GM12878 (cell line): ENCODE measurements at regions not wholly inside any gene's neighbourhood (a gene's known extent, or its start where the extent isn't known, plus 50 kb on each side); places are given as distances from the start of the nearest gene placed in this dataset.

Experiments used
- ATF3 ChIP-seq: IDR thresholded peaks from 2 replicates; pipeline ENCODE4 v1.6.1; 2011; ENCODE audit warnings: low read depth, mild to moderate bottlenecking, low read length, moderate library complexity, borderline replicate concordance; ENCODE audit errors: extremely low read depth
- CTCF ChIP-seq, 3 experiments: IDR thresholded peaks in 2 of 3; conservative IDR thresholded peaks in 1 of 3; 2 replicates each; pipeline ENCODE4 v1.5.1; 2011; ENCODE audit warnings: low read depth in 3 of 3, low read length in 3 of 3, mild to moderate bottlenecking in 3 of 3, control low read depth in 2 of 3, moderate library complexity in 2 of 3, inconsistent platforms in 1 of 3, mixed read lengths in 1 of 3; ENCODE audit not compliant: control insufficient read depth in 2 of 3, insufficient read depth in 1 of 3; ENCODE audit errors: extremely low read depth in 1 of 3
- EZH2 ChIP-seq: IDR thresholded peaks from 2 replicates; pipeline ENCODE4 v1.6.1; 2012; ENCODE audit warnings: low read depth, mild to moderate bottlenecking, control low read depth, inconsistent platforms, low read length, borderline replicate concordance; ENCODE audit not compliant: control insufficient read depth
- HDGF ChIP-seq: fragments of 450-650 bp; IDR thresholded peaks from 2 replicates; pipeline ENCODE4 v1.6.1; 2016; ENCODE audit warnings: antibody characterized with exemption
- MXI1 ChIP-seq: fragments of 150-350 bp; IDR thresholded peaks from 2 replicates; pipeline ENCODE4 v1.6.1; 2011; ENCODE audit warnings: low read depth, mild to moderate bottlenecking, inconsistent platforms, low read length, improper control_type of control experiment
- POLR2AphosphoS5 ChIP-seq: IDR thresholded peaks from 2 replicates; pipeline ENCODE4 v1.6.1; 2011; ENCODE audit warnings: mild to moderate bottlenecking, low read length, inconsistent platforms
- USF2 ChIP-seq: IDR thresholded peaks from 2 replicates; pipeline ENCODE4 v1.6.1; 2011; ENCODE audit warnings: low read depth, low read length, improper control_type of control experiment, borderline replicate concordance
- ZBTB33 ChIP-seq: fragments of 450-650 bp; IDR thresholded peaks from 2 replicates; pipeline ENCODE4 v1.6.1; 2017; ENCODE audit warnings: mild to moderate bottlenecking
- ZNF207 ChIP-seq: fragments of 450-650 bp; IDR thresholded peaks from 2 replicates; pipeline ENCODE4 v1.6.1; 2014; ENCODE audit warnings: antibody characterized with exemption, mild to moderate bottlenecking, borderline replicate concordance

GRCh38 chr6:167711211-167711610 is 115.5 kb upstream of the AFDN start:
- TF ChIP-seq CTCF (IDR thresholded peaks at IDR 0.05 in 2 of 3, conservative IDR thresholded peaks at IDR 0.05 in 1 of 3; ENCODE audit: control insufficient read depth in 2 of 3, extremely low read depth in 1 of 3, insufficient read depth in 1 of 3, low read depth in 3 of 3, low read length in 3 of 3) (no peak), POLR2AphosphoS5 (no peak), HDGF (no peak), ZNF207 (no peak), ZBTB33 (no peak), USF2 (no peak), ATF3 (no peak), MXI1 (no peak), EZH2 (no peak)
